Neural cell (in vitro differentiated cells): ENCODE measurements at regions not wholly inside any gene's neighbourhood (a gene's known extent, or its start where the extent isn't known, plus 50 kb on each side); places are given as distances from the start of the nearest gene placed in this dataset.

ENCODE experiments used
- H2AFZ ChIP-seq: fragments of 200-600, 300-800 bp; sonication (generic), shearing (Covaris generic); 2 replicates; pipeline ENCODE4 v1.6.0; 2014; ENCODE audit warnings: low read depth, mild to moderate bottlenecking, antibody characterized with exemption, low read length, moderate library complexity
- H3F3A ChIP-seq: fragments of 200-600 bp; shearing (Covaris generic); 2 replicates; pipeline ENCODE4 v1.6.1; 2016; ENCODE audit warnings: mild to moderate bottlenecking, moderate library complexity, mixed read lengths, antibody characterized with exemption, low read length; ENCODE audit not compliant: insufficient read depth, poor library complexity, severe bottlenecking
- H3K27ac ChIP-seq: fragments of 200-600, 300-800 bp; sonication (generic), shearing (Covaris generic); 2 replicates; pipeline ENCODE4 v1.5.1; 2014; ENCODE audit warnings: mild to moderate bottlenecking, low read length, moderate library complexity
- H3K27me3 ChIP-seq: fragments of 300-800, 200-600 bp; sonication (generic), shearing (Covaris generic); 2 replicates; pipeline ENCODE4 v1.6.0; 2014; ENCODE audit warnings: mild to moderate bottlenecking, low read depth, low read length, moderate library complexity; ENCODE audit not compliant: insufficient read depth
- H3K36me3 ChIP-seq: fragments of 300-800, 200-600 bp; sonication (generic), shearing (Covaris generic); 2 replicates; pipeline ENCODE4 v1.5.1; 2014; ENCODE audit warnings: mild to moderate bottlenecking, antibody characterized with exemption, low read length, moderate library complexity; ENCODE audit not compliant: insufficient read depth
- H3K4me2 ChIP-seq: fragments of 300-800, 200-600 bp; sonication (generic), shearing (Covaris generic); 2 replicates; pipeline ENCODE4 v1.6.0; 2014; ENCODE audit warnings: mild to moderate bottlenecking, low read length
- H3K4me3 ChIP-seq: fragments of 300-800, 200-600 bp; sonication (generic), shearing (Covaris generic); 2 replicates; pipeline ENCODE4 v1.5.1; 2014; ENCODE audit warnings: mild to moderate bottlenecking, low read length, moderate library complexity
- H3K79me2 ChIP-seq: fragments of 200-600 bp; shearing (Covaris generic); replicated peaks from 2 replicates; pipeline ENCODE4 v1.6.0; 2014; ENCODE audit warnings: mild to moderate bottlenecking, low read length, moderate library complexity; ENCODE audit not compliant: insufficient read depth
- H3K9ac ChIP-seq: fragments of 300-800, 200-600 bp; sonication (generic), shearing (Covaris generic); 2 replicates; pipeline ENCODE4 v1.6.1; 2016; ENCODE audit warnings: mild to moderate bottlenecking, low read length, mixed read lengths
- H3K9me2 ChIP-seq: fragments of 200-600 bp; shearing (Covaris generic); 2 replicates; pipeline ENCODE4 v1.6.1; 2016; ENCODE audit warnings: mild to moderate bottlenecking, low read length, mixed read lengths; ENCODE audit not compliant: insufficient read depth
- H3K9me3 ChIP-seq: fragments of 200-600, 300-800 bp; sonication (generic), shearing (Covaris generic); 2 replicates; pipeline ENCODE4 v1.6.1; 2016; ENCODE audit warnings: mild to moderate bottlenecking, mixed run types, low read length, moderate library complexity, mixed read lengths
- H4K20me1 ChIP-seq: fragments of 200-600 bp; shearing (Covaris generic); 2 replicates; pipeline ENCODE4 v1.6.1; 2016; ENCODE audit warnings: mild to moderate bottlenecking, mixed run types; ENCODE audit not compliant: insufficient read depth
- EP300 ChIP-seq: fragments of 450-650 bp; conservative IDR thresholded peaks from 2 replicates; pipeline ENCODE4 v1.6.1; 2014; ENCODE audit warnings: antibody characterized with exemption, mild to moderate bottlenecking, moderate library complexity; ENCODE audit not compliant: poor library complexity, severe bottlenecking
- EZH2 ChIP-seq: fragments of 200-600, 300-800 bp; shearing (Covaris generic), sonication (generic); IDR thresholded peaks from 2 replicates; pipeline ENCODE4 v1.6.1; 2014; ENCODE audit warnings: antibody characterized with exemption, low read length, borderline replicate concordance, mild to moderate bottlenecking; ENCODE audit not compliant: insufficient read depth, poor library complexity, severe bottlenecking
- MXI1 ChIP-seq: fragments of 450-650 bp; conservative IDR thresholded peaks from 2 replicates; pipeline ENCODE4 v1.6.1; 2014; ENCODE audit warnings: antibody characterized with exemption, mild to moderate bottlenecking; ENCODE audit not compliant: poor library complexity, severe bottlenecking
- POLR2AphosphoS5 ChIP-seq: IDR thresholded peaks from 2 replicates; pipeline ENCODE4 v1.6.1; 2012
- RAD21 ChIP-seq: fragments of 450-650 bp; conservative IDR thresholded peaks from 2 replicates; pipeline ENCODE4 v1.6.1; 2014; ENCODE audit warnings: antibody characterized with exemption, mild to moderate bottlenecking, moderate library complexity
- SMC3 ChIP-seq: fragments of 450-650 bp; conservative IDR thresholded peaks from 2 replicates; pipeline ENCODE4 v1.6.1; 2014; ENCODE audit warnings: antibody characterized with exemption, mild to moderate bottlenecking, moderate library complexity; ENCODE audit not compliant: poor library complexity
- TAF1 ChIP-seq: IDR thresholded peaks from 2 replicates; pipeline ENCODE4 v1.6.1; 2012; ENCODE audit warnings: low read depth
- TF ChIP-seq, protein P1 (sequence below): IDR thresholded peaks from 2 replicates; pipeline ENCODE4 v1.6.1; 2012; ENCODE audit warnings: borderline replicate concordance
- TF ChIP-seq, protein P2 (sequence below): fragments of 450-650 bp; IDR thresholded peaks from 2 replicates; pipeline ENCODE4 v1.5.1; 2014; ENCODE audit warnings: antibody characterized with exemption, mild to moderate bottlenecking, moderate library complexity; ENCODE audit not compliant: poor library complexity, severe bottlenecking

DNA sequence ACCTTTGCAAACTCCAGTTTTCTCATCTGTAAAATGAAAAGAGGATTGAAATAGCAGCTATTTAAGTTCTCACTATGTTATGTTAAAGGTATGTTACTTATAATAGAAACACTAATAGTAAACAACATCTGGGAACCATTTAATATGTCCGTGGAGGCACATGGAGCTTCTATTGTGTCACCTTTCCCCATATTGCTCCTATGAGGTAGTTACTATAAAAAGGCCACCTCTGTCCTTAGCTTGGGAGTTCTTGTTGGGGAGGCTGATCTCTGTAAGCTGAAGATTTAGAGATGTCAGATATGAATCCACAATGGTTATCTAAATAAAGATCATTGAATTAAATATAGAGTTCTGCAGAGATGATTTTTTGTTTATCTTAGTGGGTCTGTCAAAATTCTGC lies 125.2 kb downstream of the FHIP1A start:
- Histone ChIP-seq H3K79me2 (no peaks in the 10 kb centered on the region), H3K9ac (no peak overlapping the region), H3K9me2 (no peaks in the 10 kb centered on the region), H3F3A (no peaks in the 10 kb centered on the region), H3K4me3 (no peak overlapping the region), H3K4me2 (no peak overlapping the region), H4K20me1 (no peaks in the 10 kb centered on the region), H2AFZ (no peak overlapping the region), H3K9me3 (no peaks in the 10 kb centered on the region), H3K27me3 (no peaks in the 10 kb centered on the region), H3K27ac (no peak overlapping the region), H3K36me3 (no peaks in the 10 kb centered on the region)
- TF ChIP-seq, protein P1, sequence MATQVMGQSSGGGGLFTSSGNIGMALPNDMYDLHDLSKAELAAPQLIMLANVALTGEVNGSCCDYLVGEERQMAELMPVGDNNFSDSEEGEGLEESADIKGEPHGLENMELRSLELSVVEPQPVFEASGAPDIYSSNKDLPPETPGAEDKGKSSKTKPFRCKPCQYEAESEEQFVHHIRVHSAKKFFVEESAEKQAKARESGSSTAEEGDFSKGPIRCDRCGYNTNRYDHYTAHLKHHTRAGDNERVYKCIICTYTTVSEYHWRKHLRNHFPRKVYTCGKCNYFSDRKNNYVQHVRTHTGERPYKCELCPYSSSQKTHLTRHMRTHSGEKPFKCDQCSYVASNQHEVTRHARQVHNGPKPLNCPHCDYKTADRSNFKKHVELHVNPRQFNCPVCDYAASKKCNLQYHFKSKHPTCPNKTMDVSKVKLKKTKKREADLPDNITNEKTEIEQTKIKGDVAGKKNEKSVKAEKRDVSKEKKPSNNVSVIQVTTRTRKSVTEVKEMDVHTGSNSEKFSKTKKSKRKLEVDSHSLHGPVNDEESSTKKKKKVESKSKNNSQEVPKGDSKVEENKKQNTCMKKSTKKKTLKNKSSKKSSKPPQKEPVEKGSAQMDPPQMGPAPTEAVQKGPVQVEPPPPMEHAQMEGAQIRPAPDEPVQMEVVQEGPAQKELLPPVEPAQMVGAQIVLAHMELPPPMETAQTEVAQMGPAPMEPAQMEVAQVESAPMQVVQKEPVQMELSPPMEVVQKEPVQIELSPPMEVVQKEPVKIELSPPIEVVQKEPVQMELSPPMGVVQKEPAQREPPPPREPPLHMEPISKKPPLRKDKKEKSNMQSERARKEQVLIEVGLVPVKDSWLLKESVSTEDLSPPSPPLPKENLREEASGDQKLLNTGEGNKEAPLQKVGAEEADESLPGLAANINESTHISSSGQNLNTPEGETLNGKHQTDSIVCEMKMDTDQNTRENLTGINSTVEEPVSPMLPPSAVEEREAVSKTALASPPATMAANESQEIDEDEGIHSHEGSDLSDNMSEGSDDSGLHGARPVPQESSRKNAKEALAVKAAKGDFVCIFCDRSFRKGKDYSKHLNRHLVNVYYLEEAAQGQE: no peak
- no peak for TF ChIP-seq EZH2
- TF ChIP-seq SMC3: no peak
- no peak for TF ChIP-seq TAF1
- TF ChIP-seq MXI1: no peak
- TF ChIP-seq RAD21: no peak
- no peak for TF ChIP-seq EP300
- TF ChIP-seq POLR2AphosphoS5: no peak
- TF ChIP-seq, protein P2, sequence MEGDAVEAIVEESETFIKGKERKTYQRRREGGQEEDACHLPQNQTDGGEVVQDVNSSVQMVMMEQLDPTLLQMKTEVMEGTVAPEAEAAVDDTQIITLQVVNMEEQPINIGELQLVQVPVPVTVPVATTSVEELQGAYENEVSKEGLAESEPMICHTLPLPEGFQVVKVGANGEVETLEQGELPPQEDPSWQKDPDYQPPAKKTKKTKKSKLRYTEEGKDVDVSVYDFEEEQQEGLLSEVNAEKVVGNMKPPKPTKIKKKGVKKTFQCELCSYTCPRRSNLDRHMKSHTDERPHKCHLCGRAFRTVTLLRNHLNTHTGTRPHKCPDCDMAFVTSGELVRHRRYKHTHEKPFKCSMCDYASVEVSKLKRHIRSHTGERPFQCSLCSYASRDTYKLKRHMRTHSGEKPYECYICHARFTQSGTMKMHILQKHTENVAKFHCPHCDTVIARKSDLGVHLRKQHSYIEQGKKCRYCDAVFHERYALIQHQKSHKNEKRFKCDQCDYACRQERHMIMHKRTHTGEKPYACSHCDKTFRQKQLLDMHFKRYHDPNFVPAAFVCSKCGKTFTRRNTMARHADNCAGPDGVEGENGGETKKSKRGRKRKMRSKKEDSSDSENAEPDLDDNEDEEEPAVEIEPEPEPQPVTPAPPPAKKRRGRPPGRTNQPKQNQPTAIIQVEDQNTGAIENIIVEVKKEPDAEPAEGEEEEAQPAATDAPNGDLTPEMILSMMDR: no peak

DNA sequence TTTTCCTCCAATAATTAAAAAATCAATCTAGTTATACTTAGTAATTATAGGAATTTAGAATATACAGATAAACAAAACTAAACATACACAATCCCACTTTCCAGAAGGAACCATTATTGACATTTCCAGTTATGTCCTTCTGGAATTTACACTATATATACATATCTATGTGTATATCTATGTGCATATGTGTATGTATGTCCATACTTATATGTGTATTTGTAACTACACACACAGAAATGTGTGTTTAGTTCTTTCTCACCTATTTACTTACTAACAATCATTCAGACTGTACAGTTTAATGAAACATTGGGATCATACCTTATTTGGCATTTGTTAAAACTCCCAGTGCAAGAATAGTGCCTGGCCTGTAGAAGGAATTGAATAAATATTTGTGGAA lies 126.4 kb downstream of the FHIP1A start:
- H4K20me1 ChIP-seq: no peaks in the 10 kb centered on the region
- H3K9me3 ChIP-seq: no peaks in the 10 kb centered on the region
- no peaks in the 10 kb centered on the region for H3K27me3 ChIP-seq
- no peak overlapping the region for H3K4me2 ChIP-seq
- no peaks in the 10 kb centered on the region for H3K36me3 ChIP-seq
- no peaks in the 10 kb centered on the region for H3K79me2 ChIP-seq
- no peak overlapping the region for H3K9ac ChIP-seq
- H3K9me2 ChIP-seq: no peaks in the 10 kb centered on the region
- no peak overlapping the region for H2AFZ ChIP-seq
- H3K4me3 ChIP-seq: no peak overlapping the region
- H3F3A ChIP-seq: no peaks in the 10 kb centered on the region
- TF ChIP-seq, protein P2: no peak
- TF ChIP-seq MXI1 (no peak), TAF1 (no peak), EZH2 (no peak), POLR2AphosphoS5 (no peak), EP300 (no peak), RAD21 (no peak), SMC3 (no peak)
- TF ChIP-seq, protein P1: no peak
- no peak overlapping the region for H3K27ac ChIP-seq
